T-helper 2 cell treated with Interferon-gamma antibody and Interleukin-4, amounts not matched to agents 5 μg/mL and 100 μg/mL, for 36 hours (primary cell): ENCODE measurements at regions not wholly inside any gene's neighbourhood (a gene's known extent, or its start where the extent isn't known, plus 50 kb on each side); places are given as distances from the start of the nearest gene placed in this dataset.
A peak's percentile ranks its signal among the peaks of the same experiment; 100 is the strongest.
"Not testable (repeated sequence)": the region's sequence is repeated elsewhere in the genome, so short reads cannot be mapped to it uniquely, and the experiment has no call there.

Experiments used
- DNase-seq: peaks from one replicate; pipeline ENCODE4 v3.0.0; 2021; ENCODE audit warnings: low spot score
- H3K27ac Mint-ChIP-seq: one replicate; pipeline ENCODE4 v1.8.0; 2021; ENCODE audit warnings: mild to moderate bottlenecking, mixed read lengths
- H3K27me3 Mint-ChIP-seq: one replicate; pipeline ENCODE4 v1.8.0; 2021; ENCODE audit warnings: low read depth, mixed read lengths
- H3K36me3 Mint-ChIP-seq: one replicate; pipeline ENCODE4 v1.8.0; 2021; ENCODE audit warnings: low read depth, mixed read lengths
- H3K4me1 Mint-ChIP-seq: one replicate; pipeline ENCODE4 v1.8.0; 2021; ENCODE audit warnings: low read depth, mixed read lengths
- H3K4me3 Mint-ChIP-seq: one replicate; pipeline ENCODE4 v1.8.0; 2022; ENCODE audit warnings: mild to moderate bottlenecking, moderate library complexity, mixed read lengths
- H3K9me3 Mint-ChIP-seq: one replicate; pipeline ENCODE4 v1.8.0; 2021; ENCODE audit warnings: mixed read lengths

GRCh38 chr15:32536507-32537172, 56.6 kb upstream of the GOLGA8N start:
- not testable (repeated sequence) for H3K36me3 Mint-ChIP-seq, H3K27me3 Mint-ChIP-seq, H3K27ac Mint-ChIP-seq, H3K4me1 Mint-ChIP-seq, H3K9me3 Mint-ChIP-seq
- peak; percentile 69 for DNase-seq
- peak overlapping the region; percentile 46 for H3K4me3 Mint-ChIP-seq

GRCh38 chr15:32536057-32536493, 57.2 kb upstream of the GOLGA8N start:
- not testable (repeated sequence) for DNase-seq, H3K9me3 Mint-ChIP-seq, H3K36me3 Mint-ChIP-seq, H3K27ac Mint-ChIP-seq, H3K4me3 Mint-ChIP-seq, H3K4me1 Mint-ChIP-seq, H3K27me3 Mint-ChIP-seq

- not testable (repeated sequence) for H3K27me3 Mint-ChIP-seq, H3K4me3 Mint-ChIP-seq, H3K27ac Mint-ChIP-seq, DNase-seq, H3K9me3 Mint-ChIP-seq, H3K4me1 Mint-ChIP-seq, H3K36me3 Mint-ChIP-seq
Measured at GRCh38 chr15:32535150-32535898, 57.9 kb upstream of the GOLGA8N start.

GRCh38 chr15:32522900-32523299, 67.5 kb upstream of the GOLGA8O start:
- H3K27me3 Mint-ChIP-seq, H3K27ac Mint-ChIP-seq, H3K4me1 Mint-ChIP-seq, H3K4me3 Mint-ChIP-seq, H3K9me3 Mint-ChIP-seq, DNase-seq: not testable (repeated sequence)
- peaks cover 10% of the 10 kb centered on the region for H3K36me3 Mint-ChIP-seq

- H3K36me3 Mint-ChIP-seq, result peaks cover 13% of the 10 kb centered on the region
- H3K9me3 Mint-ChIP-seq, H3K27ac Mint-ChIP-seq, H3K4me1 Mint-ChIP-seq, H3K4me3 Mint-ChIP-seq, DNase-seq, H3K27me3 Mint-ChIP-seq: not testable (repeated sequence)
Measured at GRCh38 chr15:32522421-32522820, 67.0 kb upstream of the GOLGA8O start.

- H3K4me3 Mint-ChIP-seq, H3K9me3 Mint-ChIP-seq, H3K4me1 Mint-ChIP-seq, DNase-seq, H3K27me3 Mint-ChIP-seq, H3K27ac Mint-ChIP-seq: not testable (repeated sequence)
- H3K36me3 Mint-ChIP-seq, result peaks cover 13% of the 10 kb centered on the region
Measured at GRCh38 chr15:32518976-32519375, 63.5 kb upstream of the GOLGA8O start.

GRCh38 chr15:32518013-32518412, 62.6 kb upstream of the GOLGA8O start:
- not testable (repeated sequence) for H3K27ac Mint-ChIP-seq, DNase-seq, H3K27me3 Mint-ChIP-seq, H3K9me3 Mint-ChIP-seq, H3K4me1 Mint-ChIP-seq, H3K4me3 Mint-ChIP-seq
- peaks cover 13% of the 10 kb centered on the region for H3K36me3 Mint-ChIP-seq

- not testable (repeated sequence) for H3K9me3 Mint-ChIP-seq, H3K27ac Mint-ChIP-seq, H3K4me3 Mint-ChIP-seq, H3K27me3 Mint-ChIP-seq, H3K4me1 Mint-ChIP-seq, DNase-seq
- peaks cover 13% of the 10 kb centered on the region for H3K36me3 Mint-ChIP-seq
Measured at GRCh38 chr15:32516954-32517353, 61.5 kb upstream of the GOLGA8O start.

GRCh38 chr15:32513378-32513777, 57.9 kb upstream of the GOLGA8O start:
- not testable (repeated sequence) for H3K27ac Mint-ChIP-seq, DNase-seq, H3K4me3 Mint-ChIP-seq, H3K27me3 Mint-ChIP-seq, H3K9me3 Mint-ChIP-seq, H3K36me3 Mint-ChIP-seq, H3K4me1 Mint-ChIP-seq

- not testable (repeated sequence) for H3K9me3 Mint-ChIP-seq, H3K36me3 Mint-ChIP-seq, H3K4me1 Mint-ChIP-seq, H3K27ac Mint-ChIP-seq, DNase-seq, H3K4me3 Mint-ChIP-seq, H3K27me3 Mint-ChIP-seq
Measured at GRCh38 chr15:32510027-32510426, 54.6 kb upstream of the GOLGA8O start.

- not testable (repeated sequence) for H3K4me3 Mint-ChIP-seq, H3K4me1 Mint-ChIP-seq, DNase-seq, H3K27ac Mint-ChIP-seq, H3K9me3 Mint-ChIP-seq, H3K36me3 Mint-ChIP-seq, H3K27me3 Mint-ChIP-seq
Measured at GRCh38 chr15:32508081-32508480, 52.6 kb upstream of the GOLGA8O start.

GRCh38 chr15:32506787-32507186, 51.4 kb upstream of the GOLGA8O start:
- not testable (repeated sequence) for DNase-seq, H3K4me1 Mint-ChIP-seq

GRCh38 chr15:32505633-32506032, 50.2 kb upstream of the GOLGA8O start:
- H3K27me3 Mint-ChIP-seq, H3K9me3 Mint-ChIP-seq, H3K27ac Mint-ChIP-seq: not testable (repeated sequence)

More at GRCh38 chr15:32506787-32507186, 51.4 kb upstream of the GOLGA8O start:
- H3K36me3 Mint-ChIP-seq, H3K27me3 Mint-ChIP-seq, H3K9me3 Mint-ChIP-seq, H3K4me3 Mint-ChIP-seq, H3K27ac Mint-ChIP-seq: not testable (repeated sequence)

More at GRCh38 chr15:32505633-32506032, 50.2 kb upstream of the GOLGA8O start:
- not testable (repeated sequence) for H3K4me3 Mint-ChIP-seq, H3K36me3 Mint-ChIP-seq, H3K4me1 Mint-ChIP-seq, DNase-seq
